Endodermal cell (in vitro differentiated cells): ENCODE measurements at regions not wholly inside any gene's neighbourhood (a gene's known extent, or its start where the extent isn't known, plus 50 kb on each side); places are given as distances from the start of the nearest gene placed in this dataset.

Experiments used
- DNase-seq: peaks from one replicate; pipeline ENCODE4 v3.0.0-alpha.2; 2017
- H3K27ac ChIP-seq: 2 replicates; pipeline ENCODE4 v1.5.1; 2013; ENCODE audit warnings: mild to moderate bottlenecking, low read depth, low read length, moderate library complexity
- H3K27me3 ChIP-seq: 2 replicates; pipeline ENCODE4 v1.6.1; 2013; ENCODE audit warnings: mild to moderate bottlenecking, low read length, moderate library complexity; ENCODE audit not compliant: insufficient read depth, control insufficient read depth, poor library complexity, severe bottlenecking
- H3K36me3 ChIP-seq: 2 replicates; pipeline ENCODE4 v1.7.0; 2013; ENCODE audit warnings: mild to moderate bottlenecking, low read length, moderate library complexity; ENCODE audit not compliant: control insufficient read depth, insufficient read depth
- H3K4me1 ChIP-seq: one replicate; pipeline ENCODE4 v1.7.0; 2013; ENCODE audit warnings: low read length; ENCODE audit not compliant: control insufficient read depth, insufficient read depth
- H3K4me3 ChIP-seq: 2 replicates; pipeline ENCODE4 v1.5.1; 2013; ENCODE audit warnings: mild to moderate bottlenecking, low read length, moderate library complexity
- H3K9ac ChIP-seq: 2 replicates; pipeline ENCODE4 v1.6.1; 2013; ENCODE audit warnings: mild to moderate bottlenecking, low read length, moderate library complexity; ENCODE audit not compliant: poor library complexity, severe bottlenecking; ENCODE audit errors: extremely low read depth
- H3K9me3 ChIP-seq: 2 replicates; pipeline ENCODE4 v1.6.1; 2013; ENCODE audit warnings: mild to moderate bottlenecking, low read length, moderate library complexity; ENCODE audit not compliant: control insufficient read depth
- H3K27ac Mint-ChIP-seq: 2 replicates; pipeline ENCODE4 v1.8.0; 2020; ENCODE audit warnings: mixed read lengths
- H3K27me3 Mint-ChIP-seq: 2 replicates; pipeline ENCODE4 v1.8.0; 2021; ENCODE audit warnings: mild to moderate bottlenecking, mixed read lengths; ENCODE audit not compliant: insufficient read depth
- H3K36me3 Mint-ChIP-seq: 2 replicates; pipeline ENCODE4 v1.8.0; 2020; ENCODE audit warnings: low read depth, mixed read lengths
- H3K4me1 Mint-ChIP-seq: 2 replicates; pipeline ENCODE4 v1.8.0; 2020; ENCODE audit warnings: mixed read lengths
- H3K4me3 Mint-ChIP-seq: 2 replicates; pipeline ENCODE4 v1.8.0; 2020; ENCODE audit warnings: mild to moderate bottlenecking, moderate library complexity, mixed read lengths
- H3K9me3 Mint-ChIP-seq: 2 replicates; pipeline ENCODE4 v1.8.0; 2020; ENCODE audit warnings: mild to moderate bottlenecking, mixed read lengths
- CTCF ChIP-seq: fragments of 200-600 bp; sonication (generic); conservative IDR thresholded peaks from 2 replicates; pipeline ENCODE4 v1.5.0; 2021; ENCODE audit warnings: antibody characterized with exemption, mild to moderate bottlenecking
- WGBS, 2 experiments: methylation state at CpG; one replicate each; pipeline versions ENCODE4 v1.1.5 to v1.1.7; 2013; ENCODE audit warnings: missing lambda C conversion rate in 2 of 2, mixed read lengths in 1 of 2; ENCODE audit not compliant: insufficient coverage in 1 of 2, insufficient read length in 1 of 2; 5-methylcytosine and 5-hydroxymethylcytosine counted together

DNA sequence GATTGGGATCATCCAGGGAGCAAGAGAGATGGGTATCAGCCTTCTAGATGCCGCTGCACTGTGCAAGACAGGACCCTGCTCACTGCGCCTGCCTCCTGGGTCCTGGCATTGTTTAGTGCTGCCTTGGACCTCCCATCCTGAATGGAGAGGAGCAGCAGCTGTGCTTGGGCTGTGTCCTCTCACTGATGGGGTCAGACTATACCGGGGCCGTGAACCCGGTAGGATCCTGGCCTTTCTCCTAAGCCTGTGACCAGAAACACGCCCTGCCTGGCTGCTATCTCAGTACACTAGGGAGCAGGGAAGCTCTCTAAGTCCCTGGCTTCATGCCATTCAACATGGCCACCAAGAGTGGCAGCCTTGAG, 309.4 kb upstream of the ZNF32 start:
- no peak overlapping the region for H3K4me3 ChIP-seq
- WGBS, 2 experiments, result 93 to 100% methylated on average over 3 to 6 of the region's 6 CpGs
- H3K9me3 Mint-ChIP-seq, result peaks cover 2% of the 10 kb centered on the region
- H3K27ac ChIP-seq, result no peak overlapping the region
- H3K9me3 ChIP-seq, result no peaks in the 10 kb centered on the region
- no peak overlapping the region for H3K4me3 Mint-ChIP-seq
- H3K4me1 ChIP-seq, result no peaks in the 10 kb centered on the region
- no peaks in the 10 kb centered on the region for H3K36me3 ChIP-seq
- H3K36me3 Mint-ChIP-seq, result no peaks in the 10 kb centered on the region
- peaks cover 4% of the 10 kb centered on the region for H3K4me1 Mint-ChIP-seq
- H3K9ac ChIP-seq, result no peak overlapping the region
- DNase-seq, result peak; percentile 18
- no peak overlapping the region for H3K27ac Mint-ChIP-seq
- TF ChIP-seq CTCF, result no peak
- H3K27me3 ChIP-seq, result no peaks in the 10 kb centered on the region
- no peaks in the 10 kb centered on the region for H3K27me3 Mint-ChIP-seq

- Mint-ChIP-seq H3K4me3 (no peak overlapping the region), H3K36me3 (no peaks in the 10 kb centered on the region), H3K27ac (no peak overlapping the region), H3K4me1 (peaks cover 4% of the 10 kb centered on the region), H3K27me3 (no peaks in the 10 kb centered on the region), H3K9me3 (peaks cover 5% of the 10 kb centered on the region)
- no peak overlapping the region for H3K9ac ChIP-seq
- no peaks in the 10 kb centered on the region for H3K4me1 ChIP-seq
- DNase-seq, result peak; percentile 28
- no peak for TF ChIP-seq CTCF
- no peaks in the 10 kb centered on the region for H3K9me3 ChIP-seq
- no peaks in the 10 kb centered on the region for H3K36me3 ChIP-seq
- H3K27me3 ChIP-seq, result no peaks in the 10 kb centered on the region
- H3K27ac ChIP-seq, result no peak overlapping the region
- 90 to 97% methylated on average over 4 to 6 of the region's 6 CpGs for WGBS, 2 experiments
- no peak overlapping the region for H3K4me3 ChIP-seq
These were observed 308.8 kb upstream of the ZNF32 start for GRCh38 chr10:43957267-43958070.

GRCh38 chr10:43955978-43956377, 307.3 kb upstream of the ZNF32 start:
- Histone ChIP-seq H3K36me3 (no peaks in the 10 kb centered on the region), H3K9ac (no peak overlapping the region), H3K4me3 (no peak overlapping the region), H3K27me3 (no peaks in the 10 kb centered on the region), H3K9me3 (no peaks in the 10 kb centered on the region), H3K27ac (no peak overlapping the region), H3K4me1 (no peaks in the 10 kb centered on the region)
- H3K4me1 Mint-ChIP-seq, result peaks cover 4% of the 10 kb centered on the region
- H3K27ac Mint-ChIP-seq, result no peak overlapping the region
- peaks cover 5% of the 10 kb centered on the region for H3K9me3 Mint-ChIP-seq
- no peak for TF ChIP-seq CTCF
- DNase-seq, result peak; percentile 43
- H3K4me3 Mint-ChIP-seq, result no peak overlapping the region
- H3K27me3 Mint-ChIP-seq, result no peaks in the 10 kb centered on the region
- no peaks in the 10 kb centered on the region for H3K36me3 Mint-ChIP-seq
- 88 to 100% methylated on average over 1 to 3 of the region's 3 CpGs for WGBS, 2 experiments
